ENCODE measurements at regions not wholly inside any gene's neighbourhood (a gene's known extent, or its start where the extent isn't known, plus 50 kb on each side); places are given as distances from the start of the nearest gene placed in this dataset.
A peak's percentile ranks its signal among the peaks of the same experiment; 100 is the strongest.
"Not testable (repeated sequence)": the region's sequence is repeated elsewhere in the genome, so short reads cannot be mapped to it uniquely, and the experiment has no call there.

- DNase-seq: no peak
Measured at GRCh38 chr12:66733321-66733720, 54.4 kb upstream of the GRIP1 start.

- DNase-seq: no peak
Measured at GRCh38 chr12:66733839-66734238, 55.0 kb upstream of the GRIP1 start.

- DNase-seq: no peak
Measured at GRCh38 chr12:66735275-66735674, 56.4 kb upstream of the GRIP1 start.

GRCh38 chr12:66736931-66737330, 58.1 kb upstream of the GRIP1 start:
- DNase-seq: no peak

GRCh38 chr12:66739266-66739665, 60.4 kb upstream of the GRIP1 start:
- no peak for DNase-seq

- DNase-seq: no peak
Measured at GRCh38 chr12:66739940-66740651, 61.2 kb upstream of the GRIP1 start.

- no peak for DNase-seq
Measured at GRCh38 chr12:66740732-66741131, 61.9 kb upstream of the GRIP1 start.

- no peak for DNase-seq
Measured at GRCh38 chr12:66741919-66742318, 63.0 kb upstream of the GRIP1 start.

GRCh38 chr12:66742508-66743367, 63.9 kb upstream of the GRIP1 start:
- DNase-seq: peak in 2 of 3 donors; percentile 31 to 42

GRCh38 chr12:66744461-66744860, 65.6 kb upstream of the GRIP1 start:
- DNase-seq: no peak

- no peak for DNase-seq
Measured at GRCh38 chr12:66744956-66745383, 66.1 kb upstream of the GRIP1 start.

- no peak for DNase-seq
Measured at GRCh38 chr12:66746489-66747201, 67.8 kb upstream of the GRIP1 start.

- DNase-seq: peak; percentile 8 to 37 (median 24)
Measured at GRCh38 chr12:66751432-66752113, 72.7 kb upstream of the GRIP1 start.

GRCh38 chr12:66753810-66754209, 74.9 kb upstream of the GRIP1 start:
- no peak for DNase-seq

- no peak for DNase-seq
Measured at GRCh38 chr12:66755727-66756395, 77.0 kb upstream of the GRIP1 start.

GRCh38 chr12:66756631-66757030, 77.8 kb upstream of the GRIP1 start:
- no peak for DNase-seq

- DNase-seq: not testable (repeated sequence)
Measured at GRCh38 chr12:66760122-66760521, 81.2 kb upstream of the GRIP1 start.

- DNase-seq: no peak
Measured at GRCh38 chr12:66763467-66763866, 84.6 kb upstream of the GRIP1 start.

GRCh38 chr12:66765204-66765603, 86.3 kb upstream of the GRIP1 start:
- no peak for DNase-seq

- DNase-seq: no peak
Measured at GRCh38 chr12:66767536-66767935, 88.7 kb upstream of the GRIP1 start.

GRCh38 chr12:66768293-66768692, 89.4 kb upstream of the GRIP1 start:
- DNase-seq: no peak

GRCh38 chr12:66774929-66775328, 96.1 kb upstream of the GRIP1 start:
- no peak for DNase-seq

Measured in suppressor macrophage treated with lipopolysaccharide for 1 hour (primary cell).